Activated T-helper 1 cell treated with Interleukin-2 at 50 U/mL for 16 hours (primary cell): ENCODE measurements at regions not wholly inside any gene's neighbourhood (a gene's known extent, or its start where the extent isn't known, plus 50 kb on each side); places are given as distances from the start of the nearest gene placed in this dataset.

Experiments
- DNase-seq: peaks from one replicate; pipeline ENCODE4 v3.0.0-alpha.2; 2020; ENCODE audit warnings: low read depth

DNA sequence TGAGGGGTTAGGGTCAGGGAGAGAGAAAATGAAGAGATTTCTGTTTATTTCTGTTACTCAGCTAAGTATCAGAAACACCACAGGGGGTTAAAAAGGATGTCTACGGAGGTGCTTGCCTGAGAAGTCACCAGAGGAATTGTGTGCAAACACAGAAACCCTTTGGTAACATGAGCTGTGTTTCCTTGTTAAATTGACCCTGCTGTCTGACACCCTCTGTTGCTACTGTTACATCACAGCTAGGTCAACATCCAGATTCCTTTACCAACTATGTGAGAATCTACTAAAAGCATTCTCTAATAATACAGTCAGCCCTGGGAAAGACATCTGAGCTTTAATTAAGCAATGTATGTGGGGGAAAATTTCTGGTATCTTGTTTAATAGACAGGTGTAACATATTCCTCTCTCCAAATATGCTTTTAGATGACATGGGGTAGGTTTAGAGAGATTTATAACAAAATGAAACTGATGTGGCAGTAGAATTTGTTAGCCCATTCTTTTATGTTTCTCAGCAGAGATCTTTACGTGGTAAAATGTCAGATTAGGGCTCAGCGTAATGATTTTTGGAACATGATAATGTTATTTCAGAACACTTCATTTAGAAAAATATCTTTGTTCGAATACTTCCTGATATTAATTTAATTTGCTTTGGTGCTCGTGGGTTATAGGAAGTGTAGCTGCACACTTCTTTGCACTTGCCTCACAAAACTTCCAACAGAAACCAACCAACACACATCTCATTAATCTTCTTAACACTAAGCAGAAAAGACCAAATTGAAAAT lies 168.0 kb upstream of the AHR start:
- no peak for DNase-seq

DNA sequence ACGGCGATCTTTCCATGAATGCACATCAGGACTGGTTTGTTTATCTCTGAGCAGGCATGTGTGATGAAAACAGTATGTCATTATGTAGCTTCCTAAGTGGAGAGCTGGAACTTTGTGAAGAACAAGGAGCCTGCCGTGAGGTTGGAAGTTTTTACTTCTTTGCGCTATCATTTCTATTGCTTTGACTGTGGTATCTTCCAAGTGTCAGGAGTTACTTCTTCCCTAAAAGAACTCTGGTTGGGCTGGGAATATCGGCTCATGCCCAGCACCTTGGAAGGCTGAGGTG lies 167.4 kb upstream of the AHR start:
- DNase-seq = no peak

DNA sequence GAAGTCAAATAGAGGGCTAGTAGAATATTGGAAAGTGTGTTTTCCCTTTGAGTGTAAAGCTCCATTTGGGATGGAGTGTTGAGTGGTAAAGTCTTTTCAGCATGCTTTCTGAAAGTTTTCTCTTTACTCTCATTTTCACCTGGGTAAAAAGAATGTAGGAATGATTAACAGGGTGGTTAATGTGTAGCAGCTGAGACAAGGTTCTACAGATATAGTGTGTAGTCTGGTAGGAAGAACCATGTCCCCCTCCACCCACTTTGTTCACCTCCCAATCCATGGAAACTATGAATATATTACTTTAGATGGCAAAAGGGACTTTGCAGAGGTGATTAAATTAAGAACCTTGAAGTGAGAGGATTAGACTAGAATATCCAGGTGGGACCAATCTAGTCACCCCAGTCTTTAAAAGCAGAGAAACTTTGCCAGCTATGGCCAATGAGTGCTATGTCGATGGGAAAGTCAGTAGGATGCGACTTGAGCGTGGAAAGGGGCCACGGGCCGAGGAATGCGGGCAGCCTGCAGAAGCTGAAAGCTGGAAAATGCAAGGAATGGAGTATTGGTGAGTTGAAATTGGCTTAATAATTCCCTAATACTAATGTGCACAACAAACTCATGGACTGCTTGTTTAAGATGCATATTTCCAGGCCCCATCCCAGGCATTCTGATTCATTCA lies 166.3 kb upstream of the AHR start:
- DNase-seq = no peak

GRCh38 chr7:17132726-17133125 lies 165.7 kb upstream of the AHR start:
- DNase-seq = no peak

- DNase-seq = no peak
Measured at GRCh38 chr7:17133977-17134376, 164.5 kb upstream of the AHR start.

- no peak for DNase-seq
Measured at GRCh38 chr7:17134786-17135185, 163.7 kb upstream of the AHR start.

GRCh38 chr7:17136126-17136525 lies 162.3 kb upstream of the AHR start:
- no peak for DNase-seq

DNA sequence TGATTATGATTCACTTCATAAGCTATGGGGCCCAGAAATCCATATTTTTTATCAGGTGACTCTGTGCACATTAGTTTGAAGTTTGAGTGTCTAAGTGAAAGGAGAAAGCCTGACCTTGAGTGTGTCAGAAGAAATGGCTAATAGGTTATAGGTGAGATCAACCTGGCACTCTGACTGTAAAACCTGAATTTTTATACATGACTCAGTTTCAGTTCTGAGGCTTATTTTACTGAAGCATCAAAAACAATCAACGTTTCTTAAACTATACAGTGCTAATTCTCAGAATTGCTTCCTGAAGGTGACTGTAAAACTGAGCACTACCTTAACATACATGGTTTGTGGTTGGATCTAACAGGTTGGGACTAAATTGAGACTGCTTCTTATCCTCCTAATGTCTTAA lies 159.4 kb upstream of the AHR start:
- no peak for DNase-seq

DNA sequence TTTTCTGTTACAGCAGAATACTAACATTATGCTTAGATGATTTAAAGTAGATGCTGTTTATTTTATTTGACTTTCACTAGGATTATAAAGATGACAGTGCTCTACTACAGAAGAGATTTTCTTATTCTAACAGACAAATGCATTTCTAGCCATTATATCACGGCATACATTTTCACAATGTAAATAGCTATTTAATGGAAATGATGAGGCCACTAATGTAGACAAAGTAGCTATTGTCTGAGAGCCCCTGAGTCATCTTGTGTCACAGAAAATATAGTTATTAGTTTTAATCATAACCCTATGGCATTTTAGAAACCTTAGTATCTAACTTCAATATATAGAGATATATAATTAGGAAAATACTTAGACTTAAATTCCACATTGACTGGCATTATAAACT lies 158.0 kb upstream of the AHR start:
- no peak for DNase-seq

DNA sequence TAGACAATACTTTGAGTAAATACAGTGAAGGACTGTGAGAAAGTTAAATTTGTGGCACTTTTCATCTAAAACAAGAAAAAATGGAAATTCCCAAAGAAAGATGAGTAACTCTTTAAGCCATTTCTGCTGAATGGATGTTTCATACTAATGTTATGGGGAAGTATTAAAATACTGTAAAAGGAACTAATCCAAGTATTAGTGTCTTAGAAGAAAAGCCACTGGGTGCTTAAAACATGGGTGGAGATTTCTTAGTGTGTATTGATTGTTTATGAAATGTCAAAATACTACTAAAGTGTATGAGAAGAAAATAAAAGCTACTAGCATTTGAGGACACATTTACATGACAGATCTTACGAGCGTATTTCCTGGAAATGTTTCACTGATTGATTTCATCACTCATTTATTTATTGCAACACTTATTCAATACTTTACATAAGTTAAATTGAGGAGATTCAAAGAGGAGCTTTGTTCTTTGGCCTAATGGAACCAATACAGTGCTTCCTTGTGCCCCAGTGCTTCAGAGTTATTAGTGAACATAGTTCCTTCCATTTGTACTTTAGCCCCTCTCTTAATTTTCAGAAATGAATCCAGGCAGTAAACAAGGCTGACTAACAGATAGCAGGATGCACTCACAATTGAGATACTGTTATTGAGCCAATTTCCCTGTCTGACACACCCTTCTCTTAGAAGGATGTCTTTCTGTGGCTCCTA lies 155.5 kb upstream of the AHR start:
- no peak for DNase-seq

GRCh38 chr7:17144322-17144721 lies 154.1 kb upstream of the AHR start:
- DNase-seq = peak; percentile 37

GRCh38 chr7:17146621-17147020 lies 151.8 kb upstream of the AHR start:
- no peak for DNase-seq

- DNase-seq = no peak
Measured at GRCh38 chr7:17147409-17147808, 151.0 kb upstream of the AHR start.

DNA sequence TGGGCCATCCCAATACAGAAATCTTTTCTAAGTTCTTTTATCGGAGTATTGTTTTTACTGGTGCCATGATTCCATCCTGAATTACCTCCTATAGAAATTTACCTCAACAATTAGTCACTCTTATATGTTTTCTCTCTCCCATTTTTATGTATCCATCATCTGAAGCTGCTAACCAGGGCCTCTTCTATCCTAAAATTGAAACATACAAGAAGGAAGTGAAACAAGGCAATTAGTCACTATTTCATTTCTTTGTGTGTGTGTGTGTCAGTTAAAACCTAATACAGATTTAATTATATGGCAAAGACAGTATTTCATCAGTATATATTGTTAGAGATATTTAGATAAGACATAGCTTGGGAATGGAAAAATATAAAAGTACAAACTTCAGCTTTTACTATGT lies 148.4 kb upstream of the AHR start:
- no peak for DNase-seq

- DNase-seq = no peak
Measured at GRCh38 chr7:17152721-17153120, 145.7 kb upstream of the AHR start.

DNA sequence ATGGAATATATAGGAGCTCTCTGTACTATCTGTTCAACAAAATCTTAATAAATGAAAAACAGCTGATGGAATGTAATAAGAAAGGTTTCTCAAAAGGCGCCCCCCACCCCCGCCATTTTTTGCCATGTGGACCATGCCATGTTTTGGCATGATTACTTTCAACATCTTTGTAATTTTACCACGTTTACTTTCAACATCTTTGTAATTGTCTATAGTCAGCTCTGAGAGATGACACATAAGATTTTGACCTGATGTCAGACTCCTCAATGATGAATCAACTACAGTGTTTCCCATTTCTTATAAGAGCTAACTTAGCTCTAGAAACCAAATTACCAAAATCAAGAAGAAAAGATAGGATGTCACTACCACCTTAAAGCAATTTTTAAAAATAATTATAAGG lies 144.9 kb upstream of the AHR start:
- no peak for DNase-seq

DNA sequence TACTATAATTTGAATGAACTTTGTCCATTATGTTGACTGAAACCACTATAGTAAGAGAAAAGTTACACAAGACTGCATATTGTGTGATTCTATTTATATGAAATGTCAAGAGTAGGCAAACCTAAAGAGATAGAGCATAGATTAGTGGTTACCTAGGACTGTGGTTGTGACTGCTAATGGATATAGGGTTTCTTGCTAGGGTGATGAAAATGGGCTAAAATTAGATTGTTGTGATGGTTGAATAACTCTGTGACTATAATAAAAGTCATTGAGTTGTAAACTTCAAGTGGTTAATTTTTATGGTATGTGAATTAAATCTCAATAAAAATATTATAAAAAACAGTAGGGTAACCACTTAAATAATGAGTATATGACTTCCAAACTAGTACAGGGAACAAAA lies 142.9 kb upstream of the AHR start:
- DNase-seq = no peak

DNA sequence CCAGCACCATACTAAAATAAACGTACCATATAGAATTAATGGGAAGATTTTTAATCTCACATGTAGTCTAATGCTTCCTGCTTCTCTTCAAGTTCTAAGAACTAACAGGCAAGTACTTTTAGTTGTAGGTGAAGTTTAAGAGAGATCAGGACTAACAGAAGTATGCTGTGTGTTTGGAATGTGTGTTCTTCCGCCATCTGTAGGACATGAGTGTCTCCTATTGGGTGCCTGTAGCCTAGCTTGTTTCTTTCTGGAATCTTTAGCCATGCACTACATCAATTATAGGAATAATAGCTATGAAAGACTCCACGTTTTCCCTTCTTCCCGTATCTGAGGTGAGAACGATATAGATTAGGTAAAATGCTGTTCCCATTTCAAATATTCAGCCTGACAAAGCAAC lies 140.2 kb upstream of the AHR start:
- DNase-seq = no peak

DNA sequence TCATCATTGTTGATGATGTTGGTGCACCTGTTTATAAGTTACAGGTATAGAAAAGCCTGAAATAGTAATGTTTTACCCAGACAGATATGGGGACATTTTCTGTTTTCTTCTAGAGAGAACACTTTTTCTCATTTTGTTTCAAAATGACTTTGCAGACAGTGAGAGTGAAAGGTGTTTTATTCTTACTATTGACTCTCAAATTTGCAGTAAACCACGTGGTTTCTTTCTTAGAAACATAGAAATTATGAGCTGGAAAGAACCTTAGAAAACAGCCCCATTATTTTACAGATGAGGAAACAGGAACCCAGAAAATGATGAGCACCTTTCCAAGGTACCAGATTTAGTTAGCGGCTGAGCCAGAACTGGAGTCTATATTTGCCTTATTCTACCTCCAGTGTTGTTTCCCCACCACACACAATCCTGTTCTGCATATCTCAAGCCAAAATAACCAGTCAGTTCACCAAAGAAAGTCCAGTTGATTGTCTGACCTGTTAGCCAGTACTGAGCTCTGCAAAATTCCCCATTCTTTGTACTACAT lies 138.9 kb upstream of the AHR start:
- DNase-seq = no peak

GRCh38 chr7:17166824-17167379 lies 131.6 kb upstream of the AHR start:
- no peak for DNase-seq

DNA sequence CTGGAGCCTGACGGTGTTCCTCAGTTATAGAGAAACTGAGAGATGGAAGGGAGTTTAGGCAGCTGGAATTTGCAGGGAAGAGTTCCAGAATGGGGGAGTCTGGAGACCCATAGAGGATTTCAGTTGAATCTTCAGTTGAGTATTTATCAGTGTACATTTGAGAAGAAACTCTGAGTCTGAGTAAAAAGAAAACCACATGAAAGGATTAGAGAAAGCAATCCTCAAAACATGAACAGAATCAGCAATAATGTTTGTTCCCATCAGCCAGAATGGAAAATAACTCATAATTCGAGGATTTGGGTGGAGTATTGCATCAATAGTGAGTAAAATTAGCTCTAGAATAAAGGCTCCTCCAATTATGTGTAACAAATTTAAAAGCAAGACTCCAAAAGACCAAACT lies 130.0 kb upstream of the AHR start:
- DNase-seq = no peak

DNA sequence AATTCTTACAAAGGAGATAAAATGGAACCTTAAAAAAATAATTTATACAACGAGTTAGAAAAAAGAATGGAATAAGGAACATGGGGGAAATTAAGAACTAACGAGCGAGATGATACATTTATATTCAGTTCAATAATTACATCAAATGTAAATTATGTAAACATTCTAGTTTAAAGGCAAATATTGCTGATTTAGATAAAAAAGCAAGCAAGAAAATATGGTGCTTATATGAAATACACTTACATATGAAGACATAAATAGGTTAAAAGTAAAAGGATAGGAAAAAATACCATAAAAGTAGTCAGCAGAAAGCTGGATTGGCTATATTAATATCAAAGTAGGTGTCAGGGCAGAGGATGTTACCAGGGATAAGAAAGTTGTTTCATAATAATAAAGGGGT lies 127.0 kb upstream of the AHR start:
- DNase-seq = no peak
